Testis (tissue), 2 donors: ENCODE measurements at regions not wholly inside any gene's neighbourhood (a gene's known extent, or its start where the extent isn't known, plus 50 kb on each side); places are given as distances from the start of the nearest gene placed in this dataset.

ENCODE experiments used
- DNase-seq: peaks from one replicate; pipeline ENCODE4 v3.0.0-alpha.2; 2019
- H3K27ac ChIP-seq, 2 donors: fragments of 200-600 bp; sonication (generic); one replicate each; pipeline ENCODE4 v1.5.1; 2019
- H3K27me3 ChIP-seq: fragments of 200-600 bp; sonication (generic); one replicate; pipeline ENCODE4 v1.5.1; 2019
- H3K36me3 ChIP-seq: fragments of 200-600 bp; sonication (generic); one replicate; pipeline ENCODE4 v1.5.1; 2017; ENCODE audit warnings: low read depth; ENCODE audit errors: missing control alignments
- H3K4me1 ChIP-seq: fragments of 200-600 bp; sonication (generic); one replicate; pipeline ENCODE4 v1.5.1; 2019
- H3K4me3 ChIP-seq, 2 donors: fragments of 200-600 bp; sonication (generic); one replicate each; pipeline ENCODE4 v1.5.1; 2017 to 2019
- H3K9me3 ChIP-seq: fragments of 200-600 bp; sonication (generic); one replicate; pipeline ENCODE4 v1.5.1; 2017
- CTCF ChIP-seq, 3 experiments: fragments of 450-650 bp in 2 of 3; fragments of 200-600 bp in 1 of 3; sonication (generic) in 1 of 3; IDR thresholded peaks; one replicate each; pipeline ENCODE4 v1.5.1; 2016 to 2019; ENCODE audit warnings: antibody characterized with exemption in 3 of 3, mild to moderate bottlenecking in 2 of 3, moderate library complexity in 1 of 3
- POLR2A ChIP-seq: fragments of 450-650 bp; IDR thresholded peaks from one replicate; pipeline ENCODE4 v1.6.1; 2017; ENCODE audit warnings: antibody characterized with exemption, mild to moderate bottlenecking, moderate library complexity
- WGBS, 2 donors: methylation state at CpG; one replicate each; pipeline ENCODE4 v1.1.5; 2018; 5-methylcytosine and 5-hydroxymethylcytosine counted together
- intact Hi-C: fragments of 100-400 bp; cut with DNase I; formaldehyde crosslinking; loops from one replicate; pipeline ENCODE4 v1.15.1; 2023; ENCODE audit warnings: low total_unique reads

GRCh38 chr1:38474738-38475623, 384.6 kb downstream of the RRAGC start:
- no peaks in the 10 kb centered on the region for H3K36me3 ChIP-seq
- intact Hi-C loops: no loop called here
- DNase-seq: no peak
- H3K4me1 ChIP-seq: peaks cover 11% of the 10 kb centered on the region
- WGBS, 2 donors: 55 to 66% methylated on average over 18 of the region's 18 CpGs
- H3K9me3 ChIP-seq: no peaks in the 10 kb centered on the region
- TF ChIP-seq CTCF (IDR thresholded peaks at IDR 0.05): no peak
- TF ChIP-seq POLR2A: no peak
- H3K4me3 ChIP-seq: no peak overlapping the region
- H3K27ac ChIP-seq: no peak overlapping the region
- H3K27me3 ChIP-seq: no peaks in the 10 kb centered on the region

- Histone ChIP-seq H3K27me3 (no peaks in the 10 kb centered on the region), H3K36me3 (no peaks in the 10 kb centered on the region), H3K27ac (no peak overlapping the region), H3K9me3 (no peaks in the 10 kb centered on the region), H3K4me1 (no peaks in the 10 kb centered on the region), H3K4me3 (no peak overlapping the region)
- DNase-seq: no peak
- no peak for TF ChIP-seq POLR2A
- no peak for TF ChIP-seq CTCF (IDR thresholded peaks at IDR 0.05)
- intact Hi-C loops: no loop called here
- 89 to 96% methylated on average over 2 of the region's 2 CpGs for WGBS, 2 donors
These were observed 393.1 kb downstream of the RRAGC start for GRCh38 chr1:38466487-38466886.

GRCh38 chr1:38465460-38465859, 394.1 kb downstream of the RRAGC start:
- TF ChIP-seq CTCF (IDR thresholded peaks at IDR 0.05) (no peak), POLR2A (no peak)
- Histone ChIP-seq H3K27ac (no peak overlapping the region), H3K9me3 (no peaks in the 10 kb centered on the region), H3K36me3 (no peaks in the 10 kb centered on the region), H3K27me3 (no peaks in the 10 kb centered on the region), H3K4me3 (no peak overlapping the region), H3K4me1 (no peaks in the 10 kb centered on the region)
- intact Hi-C loops: no loop called here
- WGBS, 2 donors: 76 to 88% methylated on average over 4 of the region's 4 CpGs
- DNase-seq: no peak

- WGBS, 2 donors: 34 to 56% methylated on average over 7 of the region's 7 CpGs
- no peaks in the 10 kb centered on the region for H3K9me3 ChIP-seq
- intact Hi-C loops: no loop called here
- H3K27me3 ChIP-seq: no peaks in the 10 kb centered on the region
- no peak for DNase-seq
- TF ChIP-seq POLR2A: no peak
- TF ChIP-seq CTCF (IDR thresholded peaks at IDR 0.05): no peak
- H3K4me1 ChIP-seq: no peaks in the 10 kb centered on the region
- no peak overlapping the region for H3K4me3 ChIP-seq
- no peaks in the 10 kb centered on the region for H3K36me3 ChIP-seq
- H3K27ac ChIP-seq: no peak overlapping the region
These were observed 395.4 kb downstream of the RRAGC start for GRCh38 chr1:38464071-38464661.
